LNCaP clone FGC (cell line): ENCODE measurements at regions not wholly inside any gene's neighbourhood (a gene's known extent, or its start where the extent isn't known, plus 50 kb on each side); places are given as distances from the start of the nearest gene placed in this dataset.
A peak's percentile ranks its signal among the peaks of the same experiment; 100 is the strongest.

Experiments
- DNase-seq: peaks from one replicate; pipeline ENCODE4 v3.0.0-alpha.2; 2011; ENCODE audit warnings: low read depth
- H3K4me3 ChIP-seq: 2 replicates; pipeline ENCODE4 v1.5.1; 2011; ENCODE audit warnings: mild to moderate bottlenecking, low read depth, low read length, control low read depth
- TF ChIP-seq, protein P1 (sequence below): IDR thresholded peaks from 2 replicates; pipeline ENCODE4 v1.5.1; 2012; ENCODE audit warnings: mild to moderate bottlenecking; ENCODE audit not compliant: control insufficient read depth, insufficient read depth; ENCODE audit errors: extremely low read depth

DNA sequence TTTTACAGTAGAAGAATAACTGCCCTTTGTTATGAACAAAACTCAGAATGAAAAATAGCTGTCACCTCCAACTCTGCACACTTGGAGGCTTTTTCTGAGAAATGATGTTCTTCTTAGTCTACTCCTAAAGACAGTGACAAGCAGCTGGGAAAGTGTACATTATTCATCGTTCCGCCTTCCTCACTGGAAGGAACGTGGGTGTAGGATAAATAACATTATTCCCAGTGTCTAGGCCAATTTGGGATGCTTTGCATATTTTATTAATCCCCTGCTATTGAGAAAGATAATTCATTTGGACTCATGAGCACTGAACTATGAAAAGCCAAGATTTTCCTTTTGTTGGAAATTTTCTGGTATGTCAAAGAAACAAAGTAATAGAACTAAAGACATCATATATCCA lies 87.8 kb downstream of the VCX2 start:
- no peak overlapping the region for H3K4me3 ChIP-seq
- DNase-seq: no peak
- TF ChIP-seq, protein P1, sequence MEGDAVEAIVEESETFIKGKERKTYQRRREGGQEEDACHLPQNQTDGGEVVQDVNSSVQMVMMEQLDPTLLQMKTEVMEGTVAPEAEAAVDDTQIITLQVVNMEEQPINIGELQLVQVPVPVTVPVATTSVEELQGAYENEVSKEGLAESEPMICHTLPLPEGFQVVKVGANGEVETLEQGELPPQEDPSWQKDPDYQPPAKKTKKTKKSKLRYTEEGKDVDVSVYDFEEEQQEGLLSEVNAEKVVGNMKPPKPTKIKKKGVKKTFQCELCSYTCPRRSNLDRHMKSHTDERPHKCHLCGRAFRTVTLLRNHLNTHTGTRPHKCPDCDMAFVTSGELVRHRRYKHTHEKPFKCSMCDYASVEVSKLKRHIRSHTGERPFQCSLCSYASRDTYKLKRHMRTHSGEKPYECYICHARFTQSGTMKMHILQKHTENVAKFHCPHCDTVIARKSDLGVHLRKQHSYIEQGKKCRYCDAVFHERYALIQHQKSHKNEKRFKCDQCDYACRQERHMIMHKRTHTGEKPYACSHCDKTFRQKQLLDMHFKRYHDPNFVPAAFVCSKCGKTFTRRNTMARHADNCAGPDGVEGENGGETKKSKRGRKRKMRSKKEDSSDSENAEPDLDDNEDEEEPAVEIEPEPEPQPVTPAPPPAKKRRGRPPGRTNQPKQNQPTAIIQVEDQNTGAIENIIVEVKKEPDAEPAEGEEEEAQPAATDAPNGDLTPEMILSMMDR: no peak

DNA sequence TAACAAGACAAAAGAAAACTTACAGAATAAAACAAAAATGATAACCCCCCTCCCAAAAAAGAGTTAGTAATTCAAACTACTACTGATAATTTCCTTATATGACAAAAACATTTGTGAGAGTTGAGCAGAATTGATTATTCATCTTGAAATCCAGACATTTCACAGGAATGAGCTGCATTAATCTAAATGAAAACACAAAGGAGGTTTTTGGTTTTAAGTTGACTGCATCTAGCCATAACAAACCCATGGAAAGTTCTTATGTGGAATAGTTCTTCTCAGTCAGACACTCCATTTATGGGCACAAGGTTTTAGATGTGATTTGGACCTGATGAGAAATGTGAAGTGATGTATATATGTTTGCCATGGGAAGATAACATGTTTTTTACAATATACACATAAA lies 95.4 kb downstream of the VCX2 start:
- DNase-seq: no peak
- TF ChIP-seq, protein P1: no peak
- no peak overlapping the region for H3K4me3 ChIP-seq

DNA sequence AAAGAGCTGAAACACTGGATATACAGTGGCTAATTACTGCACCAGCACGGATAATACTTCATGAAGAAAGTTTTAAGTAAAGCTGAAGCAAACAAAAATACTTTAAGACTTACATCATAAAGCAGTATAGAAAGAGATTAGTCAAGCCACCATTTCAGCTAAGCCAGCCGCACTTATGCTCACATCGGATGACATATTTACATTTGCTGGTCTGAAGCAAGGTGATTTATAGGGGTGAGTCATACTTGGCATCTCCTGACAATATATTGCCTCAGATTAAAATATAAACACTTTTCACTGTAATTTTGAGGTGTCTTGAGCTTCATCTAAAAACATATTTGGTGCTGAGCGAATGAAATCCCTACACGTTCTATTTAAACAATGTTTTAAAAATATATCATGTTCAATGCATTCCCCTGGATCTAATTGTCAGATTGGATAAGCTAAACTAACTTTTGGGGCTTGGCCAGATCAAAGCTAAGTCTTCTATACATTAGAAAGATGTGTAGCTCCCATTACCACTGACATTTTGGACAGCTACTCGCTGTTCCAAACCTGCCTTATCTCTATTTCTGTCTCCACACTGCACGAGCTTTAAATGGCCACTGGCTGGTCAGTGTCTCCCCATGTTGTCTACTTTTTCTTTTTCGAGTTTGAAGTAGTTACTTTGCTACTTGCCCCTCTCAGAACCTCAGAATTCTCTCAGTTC lies 103.2 kb downstream of the VCX2 start:
- DNase-seq: peak; percentile 42
- TF ChIP-seq, protein P1: no peak
- H3K4me3 ChIP-seq: no peak overlapping the region

DNA sequence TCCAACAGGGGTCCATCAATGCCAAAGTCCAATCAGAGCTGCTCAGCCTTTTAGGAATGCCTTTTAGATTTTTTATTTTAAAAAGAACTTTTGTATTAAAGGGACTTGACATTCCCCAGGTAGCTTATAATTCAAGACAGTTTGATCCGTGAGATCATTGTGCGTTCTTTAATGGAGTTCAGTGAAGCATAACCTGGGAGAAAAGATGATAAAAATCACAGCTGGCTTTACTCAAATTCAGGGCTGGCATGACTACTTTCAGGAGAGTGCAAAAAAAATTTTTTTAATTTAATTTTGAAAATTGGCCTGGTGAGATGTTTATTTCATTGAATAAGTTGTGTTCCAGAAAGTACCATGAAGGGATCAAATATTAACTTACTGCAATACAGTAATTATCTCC lies 118.2 kb downstream of the VCX2 start:
- H3K4me3 ChIP-seq: no peak overlapping the region
- DNase-seq: no peak
- TF ChIP-seq, protein P1: no peak

DNA sequence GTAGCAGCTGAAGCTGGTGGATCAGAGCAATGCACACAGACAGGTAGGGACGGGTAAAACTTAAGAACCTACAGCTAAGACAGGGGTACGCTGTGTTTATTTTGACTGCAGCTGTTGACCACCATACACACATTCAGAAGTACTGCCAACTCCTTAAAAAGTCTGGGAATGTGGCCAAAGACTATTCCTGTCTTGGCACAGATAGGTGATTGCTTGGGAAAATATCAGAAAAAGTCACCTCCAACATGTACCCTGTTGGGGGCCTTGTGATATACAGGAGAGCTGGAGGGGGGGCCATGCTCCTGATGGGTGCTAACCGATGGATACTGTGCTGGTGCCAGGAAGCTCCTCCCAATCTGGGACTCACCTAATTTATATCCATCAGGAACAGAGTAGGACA lies 121.2 kb downstream of the VCX2 start:
- H3K4me3 ChIP-seq: no peak overlapping the region
- peak; percentile 18 for DNase-seq
- TF ChIP-seq, protein P1: no peak

DNA sequence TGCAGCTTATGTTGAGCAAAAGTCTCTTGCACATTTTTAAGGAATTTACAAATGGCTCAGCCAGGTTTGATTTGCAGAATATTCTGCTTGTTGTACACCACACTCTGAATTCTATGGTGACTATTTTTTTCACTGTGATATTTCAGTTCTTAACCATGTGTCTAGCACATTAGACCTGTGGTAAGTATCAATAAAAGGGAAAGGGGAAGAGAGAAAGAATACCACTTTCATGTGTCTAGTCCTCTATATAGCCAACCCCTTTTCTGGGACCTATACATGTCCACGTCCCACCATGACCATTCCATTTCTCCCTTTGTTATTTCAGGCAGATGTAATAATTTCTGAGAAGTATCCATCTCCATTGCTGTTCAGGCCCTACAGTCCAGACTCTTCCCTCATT lies 121.3 kb upstream of the PNPLA4 start:
- TF ChIP-seq, protein P1: no peak
- DNase-seq: no peak
- H3K4me3 ChIP-seq: no peak overlapping the region

DNA sequence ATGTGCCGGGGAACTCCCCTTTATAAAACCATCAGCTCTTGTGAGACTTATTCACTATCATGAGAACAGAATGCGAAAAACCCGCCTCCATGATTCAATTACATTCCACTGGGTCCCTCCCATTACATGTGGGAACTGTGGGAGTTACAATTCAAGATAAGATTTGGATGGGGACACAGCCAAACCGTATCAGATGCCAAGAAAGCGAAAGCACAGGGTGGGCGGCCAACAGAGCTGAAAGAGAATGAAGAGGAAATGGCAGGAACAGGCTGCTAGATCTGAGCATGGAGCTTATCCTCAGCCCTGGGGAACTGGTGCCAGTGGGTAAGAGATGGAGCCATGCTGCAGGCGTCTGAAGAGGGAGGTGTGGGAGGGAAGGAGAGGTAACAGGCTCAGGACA lies 117.7 kb upstream of the PNPLA4 start:
- DNase-seq: no peak
- TF ChIP-seq, protein P1: no peak
- H3K4me3 ChIP-seq: no peak overlapping the region
